NCI-H774 (cell line): ENCODE measurements at regions not wholly inside any gene's neighbourhood (a gene's known extent, or its start where the extent isn't known, plus 50 kb on each side); places are given as distances from the start of the nearest gene placed in this dataset.
A peak's percentile ranks its signal among the peaks of the same experiment; 100 is the strongest.

Experiments used
- DNase-seq: peaks from one replicate; lab custom pipeline; 2025; lab: John Stamatoyannopoulos, UW

GRCh38 chr18:32542221-32542798, 71.6 kb upstream of the GAREM1 start:
- DNase-seq = no peak

GRCh38 chr18:32530947-32531651, 60.4 kb upstream of the GAREM1 start:
- peak; percentile 46 for DNase-seq

- DNase-seq = no peak
These were observed 59.2 kb upstream of the GAREM1 start for GRCh38 chr18:32529722-32530420.

GRCh38 chr18:32520771-32521170, 50.1 kb upstream of the GAREM1 start:
- no peak for DNase-seq
